Thoracic aorta (tissue), 2 donors: ENCODE measurements at regions not wholly inside any gene's neighbourhood (a gene's known extent, or its start where the extent isn't known, plus 50 kb on each side); places are given as distances from the start of the nearest gene placed in this dataset.

Experiments
- ATAC-seq: fragments of 150-250 bp; one replicate; pipeline ENCODE4 v1.8.0; 2017; ENCODE audit warnings: low read depth; ENCODE audit not compliant: insufficient number of reproducible peaks, low FRiP score
- DNase-seq: peaks from one replicate; pipeline ENCODE4 v3.0.0-alpha.2; 2020; ENCODE audit warnings: low spot score
- H3K27ac ChIP-seq, 2 donors: fragments of 200-600 bp; sonication (generic); 1 replicate in 1 of 2; 2 replicates in 1 of 2; pipeline ENCODE4 v1.5.1; 2016; ENCODE audit warnings: mild to moderate bottlenecking in 2 of 2, moderate library complexity in 2 of 2
- H3K27me3 ChIP-seq: fragments of 200-600 bp; sonication (generic); replicated peaks from 2 replicates; pipeline ENCODE4 v1.6.0; 2016; ENCODE audit warnings: mild to moderate bottlenecking; ENCODE audit not compliant: insufficient read depth
- H3K36me3 ChIP-seq: fragments of 200-600 bp; sonication (generic); one replicate; pipeline ENCODE4 v1.5.1; 2016
- H3K4me1 ChIP-seq, 2 donors: fragments of 200-600 bp; sonication (generic); 1 replicate in 1 of 2; 2 replicates in 1 of 2; pipeline versions ENCODE4 v1.5.1 to v1.6.0; 2016; ENCODE audit warnings: low read depth in 2 of 2, mild to moderate bottlenecking in 1 of 2; ENCODE audit not compliant: control insufficient read depth in 1 of 2
- H3K4me3 ChIP-seq: fragments of 200-600 bp; sonication (generic); 2 replicates; pipeline ENCODE4 v1.5.1; 2016; ENCODE audit warnings: mild to moderate bottlenecking
- H3K9me3 ChIP-seq: fragments of 200-600 bp; sonication (generic); 2 replicates; pipeline ENCODE4 v1.5.1; 2016
- CTCF ChIP-seq: fragments of 200-600 bp; sonication (generic); IDR thresholded peaks from one replicate; pipeline ENCODE4 v1.5.1; 2019; ENCODE audit warnings: antibody characterized with exemption

GRCh38 chr9:12930906-12931305, 156.1 kb downstream of the LURAP1L start:
- no peak for DNase-seq
- Histone ChIP-seq H3K27ac (no peak overlapping the region), H3K9me3 (no peaks in the 10 kb centered on the region), H3K4me1 (peaks cover 6 to 11% of the 10 kb centered on the region in 2 donors), H3K36me3 (no peaks in the 10 kb centered on the region), H3K4me3 (no peak overlapping the region), H3K27me3 (no peaks in the 10 kb centered on the region)
- no peak for ATAC-seq
- TF ChIP-seq CTCF: no peak

DNA sequence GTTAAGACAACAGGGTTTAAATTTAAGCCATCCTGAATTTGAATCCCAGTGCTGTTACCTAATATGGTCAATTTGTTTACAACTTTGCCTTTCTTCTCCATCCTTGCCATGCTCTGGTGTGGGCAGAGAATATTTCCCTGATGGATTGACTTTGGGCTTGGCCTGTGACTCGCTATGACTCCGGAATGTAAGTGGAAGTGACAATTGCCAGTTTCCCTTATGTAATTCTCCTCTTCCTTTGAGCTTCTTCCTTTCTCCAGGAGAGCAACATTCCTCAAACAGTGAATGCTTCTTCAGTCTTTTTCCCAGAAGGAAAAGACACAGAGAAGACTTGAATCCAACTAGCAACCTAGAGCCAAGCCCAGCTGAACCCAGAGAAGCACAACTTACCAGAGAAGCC, 159.1 kb downstream of the LURAP1L start:
- no peaks in the 10 kb centered on the region for H3K36me3 ChIP-seq
- H3K4me3 ChIP-seq: no peak overlapping the region
- no peak overlapping the region for H3K27ac ChIP-seq
- no peak for TF ChIP-seq CTCF
- H3K4me1 ChIP-seq: peaks cover 6 to 11% of the 10 kb centered on the region in 2 donors
- DNase-seq (no peak), ATAC-seq (no peak)
- no peaks in the 10 kb centered on the region for H3K27me3 ChIP-seq
- H3K9me3 ChIP-seq: no peaks in the 10 kb centered on the region

DNA sequence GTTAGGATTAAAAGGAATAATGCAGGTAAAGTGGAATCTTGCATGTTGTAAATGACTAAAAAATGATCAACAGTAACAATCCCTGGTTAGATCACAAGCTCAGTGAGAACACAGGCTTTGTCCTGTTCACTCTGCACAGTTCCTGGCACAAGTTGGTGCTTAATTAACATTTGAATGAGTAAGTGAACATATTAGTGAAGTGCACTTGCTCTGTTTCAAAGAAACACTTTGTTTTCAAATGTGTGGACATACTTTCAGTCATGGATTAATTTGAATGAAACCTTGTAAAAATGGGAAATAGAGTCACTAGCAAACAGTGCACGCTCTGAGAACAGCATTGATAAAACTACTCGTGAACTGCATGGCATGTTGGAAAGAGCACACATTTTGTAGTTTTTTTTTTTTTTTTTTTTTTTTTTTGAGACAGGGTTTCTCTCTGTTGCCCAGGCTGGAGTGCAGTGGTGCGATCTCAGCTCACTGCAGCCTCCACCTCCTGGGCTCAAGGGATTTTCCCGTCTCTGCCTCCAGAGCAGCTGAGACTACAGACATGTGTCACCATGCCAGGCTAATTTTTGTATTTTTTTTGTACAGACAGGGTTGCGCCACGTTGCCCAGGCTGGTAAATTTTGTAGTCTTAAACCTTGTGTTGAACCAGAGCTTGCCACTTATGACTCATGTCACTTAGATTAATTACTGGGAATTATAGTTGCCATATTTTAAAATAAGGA, 159.9 kb downstream of the LURAP1L start:
- no peak for TF ChIP-seq CTCF
- ATAC-seq: no peak
- H3K4me1 ChIP-seq: peaks cover 6 to 11% of the 10 kb centered on the region in 2 donors
- no peaks in the 10 kb centered on the region for H3K9me3 ChIP-seq
- H3K36me3 ChIP-seq: no peaks in the 10 kb centered on the region
- no peak overlapping the region for H3K4me3 ChIP-seq
- peak overlapping the region in 1 of 2 donors; percentile 17 for H3K27ac ChIP-seq
- no peaks in the 10 kb centered on the region for H3K27me3 ChIP-seq
- no peak for DNase-seq

- H3K27ac ChIP-seq: peak overlapping the region in 1 of 2 donors; percentile 7
- H3K36me3 ChIP-seq: no peaks in the 10 kb centered on the region
- peaks cover 6 to 11% of the 10 kb centered on the region in 2 donors for H3K4me1 ChIP-seq
- no peaks in the 10 kb centered on the region for H3K27me3 ChIP-seq
- DNase-seq (no peak), ATAC-seq (no peak)
- no peak for TF ChIP-seq CTCF
- no peak overlapping the region for H3K4me3 ChIP-seq
- H3K9me3 ChIP-seq: no peaks in the 10 kb centered on the region
Measured at GRCh38 chr9:12935714-12936113, 160.9 kb downstream of the LURAP1L start.

DNA sequence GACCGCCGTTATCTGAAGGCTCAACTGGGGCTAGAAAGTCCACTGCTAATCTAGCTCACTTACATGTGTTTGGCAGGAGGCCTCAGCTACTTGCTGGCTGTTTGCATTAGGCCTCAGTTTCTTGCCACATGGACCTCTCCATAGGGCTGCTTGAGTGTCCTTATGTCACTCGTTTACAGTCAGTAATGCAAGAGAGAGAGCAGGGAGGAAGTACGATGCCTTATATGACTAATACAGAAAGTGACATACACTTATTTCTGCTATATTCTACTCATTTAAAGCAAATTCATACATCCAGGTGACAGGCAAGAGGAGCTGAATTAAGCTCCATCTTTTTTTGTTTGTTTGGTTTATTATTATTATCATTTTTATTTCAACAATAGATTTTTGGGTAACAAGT, 179.6 kb downstream of the LURAP1L start:
- Histone ChIP-seq H3K36me3 (no peaks in the 10 kb centered on the region), H3K4me3 (no peak overlapping the region), H3K27ac (no peak overlapping the region), H3K4me1 (no peaks in the 10 kb centered on the region), H3K9me3 (no peaks in the 10 kb centered on the region), H3K27me3 (no peaks in the 10 kb centered on the region)
- no peak for TF ChIP-seq CTCF
- DNase-seq (no peak), ATAC-seq (no peak)
